Astrocyte of the cerebellum (primary cell): ENCODE measurements at regions not wholly inside any gene's neighbourhood (a gene's known extent, or its start where the extent isn't known, plus 50 kb on each side); places are given as distances from the start of the nearest gene placed in this dataset.

ENCODE experiments used
- DNase-seq: peaks from one replicate; pipeline ENCODE4 v3.0.0-alpha.2; 2011; ENCODE audit warnings: low read depth
- H3K4me3 ChIP-seq: 2 replicates; pipeline ENCODE4 v1.5.1; 2011; ENCODE audit warnings: mild to moderate bottlenecking, low read depth, low read length, moderate library complexity
- CTCF ChIP-seq: IDR thresholded peaks from 2 replicates; pipeline ENCODE4 v1.5.1; 2012; ENCODE audit warnings: low read length, low read depth, moderate library complexity, mild to moderate bottlenecking; ENCODE audit errors: missing control alignments
- in situ Hi-C: cut with HindIII; loops from 2 replicates; pipeline ENCODE4 v1.10.0; 2017; ENCODE audit warnings: low sequenced_read_pairs

- no peak for DNase-seq
- H3K4me3 ChIP-seq: no peak overlapping the region
- no peak for TF ChIP-seq CTCF
- in situ Hi-C loops: no loop called here
Observed at GRCh38 chr2:60119778-60120177, 433.7 kb downstream of the BCL11A start.

GRCh38 chr2:60118917-60119316 lies 434.5 kb downstream of the BCL11A start:
- no peak for DNase-seq
- TF ChIP-seq CTCF: no peak

GRCh38 chr2:60118061-60118460 lies 435.4 kb downstream of the BCL11A start:
- H3K4me3 ChIP-seq: no peak overlapping the region
- TF ChIP-seq CTCF: no peak
- DNase-seq: no peak
- in situ Hi-C loops: no loop called here

More at GRCh38 chr2:60118917-60119316, 434.5 kb downstream of the BCL11A start:
- H3K4me3 ChIP-seq: no peak overlapping the region
- in situ Hi-C loops: no loop called here

GRCh38 chr2:60116161-60116875 lies 437.1 kb downstream of the BCL11A start:
- in situ Hi-C loops: no loop called here
- no peak for DNase-seq
- H3K4me3 ChIP-seq: no peak overlapping the region
- no peak for TF ChIP-seq CTCF

- DNase-seq: no peak
- TF ChIP-seq CTCF: no peak
- in situ Hi-C loops: no loop called here
- H3K4me3 ChIP-seq: no peak overlapping the region
Observed at GRCh38 chr2:60109744-60110143, 443.7 kb downstream of the BCL11A start.

GRCh38 chr2:60106836-60107529 lies 446.5 kb downstream of the BCL11A start:
- no peak for DNase-seq
- TF ChIP-seq CTCF: no peak
- H3K4me3 ChIP-seq: no peak overlapping the region
- in situ Hi-C loops: no loop called here
